ENCODE measurements at regions not wholly inside any gene's neighbourhood (a gene's known extent, or its start where the extent isn't known, plus 50 kb on each side); places are given as distances from the start of the nearest gene placed in this dataset.

GRCh38 chr10:123571978-123572377 lies 94.2 kb upstream of the GPR26 start:
- TF ChIP-seq OSR1 (CRISPR knock-in tag; IDR thresholded peaks at IDR 0.05) (no peak), ZNF8 (CRISPR knock-in tag; IDR thresholded peaks at IDR 0.05) (no peak), TOX (CRISPR knock-in tag; IDR thresholded peaks at IDR 0.05; ENCODE audit: borderline replicate concordance) (no peak), ZC3H10 (CRISPR knock-in tag; IDR thresholded peaks at IDR 0.05) (no peak), SNAI2 (CRISPR knock-in tag; IDR thresholded peaks at IDR 0.05) (no peak)

Data from SK-N-SH treated with all-trans-retinoic acid at 6 μM for 48 hours (cell line).